HUES48 (cell line): ENCODE measurements at regions not wholly inside any gene's neighbourhood (a gene's known extent, or its start where the extent isn't known, plus 50 kb on each side); places are given as distances from the start of the nearest gene placed in this dataset.

Experiments
- H3K27ac ChIP-seq: one replicate; pipeline ENCODE4 v1.7.0; 2013; ENCODE audit warnings: low read depth, low read length, inconsistent platforms
- H3K27me3 ChIP-seq: 2 replicates; pipeline ENCODE4 v1.6.1; 2013; ENCODE audit warnings: mild to moderate bottlenecking, low read length; ENCODE audit not compliant: control insufficient read depth, insufficient read depth
- H3K36me3 ChIP-seq: 2 replicates; pipeline ENCODE4 v1.6.1; 2013; ENCODE audit warnings: low read length; ENCODE audit not compliant: control insufficient read depth, insufficient read depth
- H3K4me1 ChIP-seq: 2 replicates; pipeline ENCODE4 v1.6.1; 2013; ENCODE audit warnings: mild to moderate bottlenecking, low read length; ENCODE audit not compliant: control insufficient read depth, insufficient read depth
- H3K4me3 ChIP-seq: 2 replicates; pipeline ENCODE4 v1.5.1; 2013; ENCODE audit warnings: mild to moderate bottlenecking, low read depth, low read length
- H3K9ac ChIP-seq: 2 replicates; pipeline ENCODE4 v1.6.1; 2013; ENCODE audit warnings: mild to moderate bottlenecking, low read depth, low read length, moderate library complexity
- H3K9me3 ChIP-seq: 2 replicates; pipeline ENCODE4 v1.6.1; 2013; ENCODE audit warnings: low read length; ENCODE audit not compliant: control insufficient read depth, insufficient read depth

DNA sequence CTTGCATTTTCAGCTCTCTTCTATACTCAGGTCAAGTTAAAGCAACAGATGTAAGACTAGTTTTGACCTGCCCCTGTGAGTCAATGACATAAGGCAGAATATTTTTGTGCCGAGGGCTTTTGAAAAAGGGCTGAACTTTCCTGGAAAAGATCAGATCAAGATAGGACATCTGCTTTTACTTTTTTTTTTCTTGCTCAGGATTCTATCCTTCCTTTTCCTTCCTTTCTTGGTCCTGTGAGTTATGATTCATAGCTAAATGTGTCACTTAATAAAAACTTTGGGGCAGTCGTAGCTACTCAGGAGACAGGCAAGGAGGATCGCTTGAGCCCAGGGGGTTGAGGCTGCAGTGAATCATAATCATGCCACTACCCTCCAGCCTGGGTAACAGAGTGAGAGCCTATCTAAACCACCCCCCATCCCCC is 84.3 kb upstream of the BRINP1 start:
- no peaks in the 10 kb centered on the region for H3K36me3 ChIP-seq

DNA sequence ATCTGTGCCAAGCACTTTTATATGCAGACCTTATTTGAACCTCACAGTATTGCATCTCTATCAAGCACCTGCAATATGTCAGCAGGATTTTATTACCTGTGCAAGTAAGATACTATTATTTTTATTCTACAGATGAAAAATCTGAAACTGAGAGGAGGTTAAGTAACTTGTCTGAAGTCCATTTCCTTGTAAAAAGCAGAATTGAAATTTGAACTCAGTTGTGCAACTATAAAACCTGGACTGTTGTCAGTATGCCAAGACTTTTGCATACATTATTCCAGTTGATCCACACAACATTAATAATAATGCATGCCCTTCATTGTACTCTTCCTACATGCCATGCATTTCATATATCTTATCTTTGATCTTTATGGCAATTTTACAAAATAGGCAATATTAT is 82.2 kb upstream of the BRINP1 start:
- H3K9me3 ChIP-seq: no peaks in the 10 kb centered on the region
- H3K4me1 ChIP-seq: no peaks in the 10 kb centered on the region; the same call in 1 of the 2 replicates
- H3K9ac ChIP-seq: no peak overlapping the region
- H3K27me3 ChIP-seq: no peaks in the 10 kb centered on the region
- H3K36me3 ChIP-seq: no peaks in the 10 kb centered on the region
- no peak overlapping the region for H3K4me3 ChIP-seq
- H3K27ac ChIP-seq: no peak overlapping the region

More for the DNA sequence above, 84.3 kb upstream of the BRINP1 start:
- no peaks in the 10 kb centered on the region for H3K4me1 ChIP-seq
- no peak overlapping the region for H3K4me3 ChIP-seq
- H3K27ac ChIP-seq: no peak overlapping the region
- no peak overlapping the region for H3K9ac ChIP-seq
- H3K27me3 ChIP-seq: no peaks in the 10 kb centered on the region
- no peaks in the 10 kb centered on the region for H3K9me3 ChIP-seq

DNA sequence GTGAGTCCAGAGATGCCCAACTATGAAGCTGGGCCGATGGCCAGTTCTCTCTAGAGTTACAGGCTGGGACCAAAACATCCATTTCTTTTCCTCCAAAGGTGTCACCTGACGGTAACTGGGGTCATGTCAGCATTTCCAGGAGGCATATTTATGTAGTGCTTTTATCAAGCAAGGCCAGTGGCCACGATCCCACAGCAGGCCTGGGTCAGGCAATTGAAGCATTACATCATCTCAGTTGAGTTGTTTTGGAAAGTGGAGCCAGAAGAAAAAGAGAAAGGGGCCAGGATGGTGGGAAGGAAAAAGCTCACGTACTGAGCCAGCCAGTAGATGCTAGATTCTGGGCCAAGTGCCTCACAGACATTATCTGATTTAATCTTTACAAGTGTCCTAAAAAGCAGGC is 73.9 kb upstream of the BRINP1 start:
- Histone ChIP-seq H3K4me3 (no peak overlapping the region), H3K36me3 (no peaks in the 10 kb centered on the region), H3K9ac (no peak overlapping the region), H3K4me1 (peaks cover 47% of the 10 kb centered on the region), H3K27me3 (peaks cover 5% of the 10 kb centered on the region; the same call in 1 of the 2 replicates), H3K9me3 (no peaks in the 10 kb centered on the region), H3K27ac (no peak overlapping the region)

DNA sequence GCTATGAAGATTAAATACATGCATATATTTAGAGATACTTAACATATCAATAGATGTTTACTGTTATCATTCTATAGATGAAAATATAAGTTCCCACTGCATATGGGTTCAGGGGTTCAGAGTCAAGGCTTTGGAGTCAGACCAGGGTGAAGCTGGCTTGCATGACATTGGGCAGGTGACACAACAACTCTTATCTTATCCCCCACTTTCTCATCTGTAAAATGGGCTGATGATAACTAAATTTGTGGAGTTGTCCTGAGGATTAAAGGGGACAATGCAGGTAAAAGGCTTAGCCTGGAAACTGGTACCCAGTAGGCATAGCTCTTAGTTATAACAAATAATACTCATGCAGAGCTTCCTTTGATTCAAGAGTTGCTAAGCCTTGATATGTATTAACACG is 72.6 kb upstream of the BRINP1 start:
- Histone ChIP-seq H3K9me3 (no peaks in the 10 kb centered on the region), H3K4me1 (peaks cover 47% of the 10 kb centered on the region), H3K9ac (no peak overlapping the region), H3K27me3 (peaks cover 5% of the 10 kb centered on the region; the same call in 1 of the 2 replicates), H3K4me3 (peak overlapping the region; percentile 22; the same call in 1 of the 2 replicates), H3K27ac (peak overlapping the region; percentile 42), H3K36me3 (no peaks in the 10 kb centered on the region)

DNA sequence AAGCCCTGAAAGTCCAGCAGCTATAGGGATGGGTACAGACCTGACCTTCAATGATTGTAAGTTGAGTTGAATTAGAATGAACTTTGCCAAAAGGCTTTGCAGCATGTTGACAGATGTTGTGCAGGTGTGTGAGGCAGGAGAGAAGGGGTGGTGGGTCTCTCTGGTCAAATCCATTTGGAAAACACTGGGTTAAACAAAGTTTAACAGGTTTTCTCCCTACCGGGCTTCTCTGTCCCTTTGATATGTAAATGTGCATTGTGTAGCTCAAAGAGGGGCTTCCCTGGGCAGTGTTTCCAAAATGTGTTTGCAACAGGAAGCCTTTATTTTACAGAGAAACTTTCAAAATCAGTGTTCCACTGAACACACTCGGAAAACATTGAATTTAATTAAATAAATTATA is 72.1 kb upstream of the BRINP1 start:
- Histone ChIP-seq H3K27ac (peak overlapping the region; percentile 42), H3K4me3 (peak overlapping the region; percentile 22; the same call in 1 of the 2 replicates), H3K9me3 (no peaks in the 10 kb centered on the region), H3K9ac (no peak overlapping the region), H3K27me3 (peaks cover 5% of the 10 kb centered on the region; the same call in 1 of the 2 replicates), H3K4me1 (peaks cover 47% of the 10 kb centered on the region), H3K36me3 (no peaks in the 10 kb centered on the region)

DNA sequence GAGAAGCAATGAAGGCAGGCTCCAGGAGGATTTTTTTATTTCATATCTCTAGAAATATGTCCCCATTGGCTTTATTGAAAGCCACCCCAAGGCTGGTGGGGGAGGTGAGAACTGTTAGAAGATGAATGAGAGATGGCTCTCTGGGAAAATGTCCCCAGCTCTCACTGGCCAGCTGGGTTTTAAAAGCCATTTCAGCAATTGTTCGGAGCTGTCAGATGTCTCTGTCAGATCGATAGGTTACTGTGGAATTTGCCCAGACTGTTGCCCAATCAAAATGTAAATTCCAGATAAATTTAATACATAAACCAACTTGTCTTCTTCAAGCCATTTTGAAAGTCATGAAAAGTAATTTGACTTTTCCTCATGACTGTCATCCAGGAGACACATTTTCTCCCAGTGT is 67.0 kb upstream of the BRINP1 start:
- Histone ChIP-seq H3K4me3 (no peak overlapping the region), H3K27me3 (no peaks in the 10 kb centered on the region), H3K9me3 (no peaks in the 10 kb centered on the region), H3K9ac (no peak overlapping the region), H3K4me1 (peaks cover 17% of the 10 kb centered on the region), H3K36me3 (no peaks in the 10 kb centered on the region), H3K27ac (no peak overlapping the region)

DNA sequence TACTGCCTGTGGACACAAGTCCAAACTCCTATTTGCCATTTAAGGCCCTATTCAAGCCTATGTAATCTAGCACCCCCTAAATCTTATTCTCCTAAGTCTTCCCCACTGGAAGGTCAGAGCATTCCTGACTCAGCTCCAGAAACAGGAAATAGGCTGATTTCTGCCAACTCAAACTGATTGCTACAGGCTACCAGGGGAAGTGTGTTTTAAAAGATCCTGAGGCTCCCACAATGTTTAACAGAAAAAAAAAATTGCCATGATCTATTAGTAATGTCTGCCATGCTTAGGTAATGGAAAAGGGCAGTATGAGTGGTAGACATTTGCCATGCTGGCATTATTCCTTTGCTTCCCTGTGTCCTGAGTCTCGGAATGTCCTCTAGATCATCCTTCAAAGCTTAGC is 65.8 kb upstream of the BRINP1 start:
- H3K4me3 ChIP-seq: no peak overlapping the region
- H3K36me3 ChIP-seq: no peaks in the 10 kb centered on the region
- H3K27ac ChIP-seq: no peak overlapping the region
- H3K9ac ChIP-seq: no peak overlapping the region
- H3K4me1 ChIP-seq: peaks cover 5% of the 10 kb centered on the region; the same call in 1 of the 2 replicates
- no peaks in the 10 kb centered on the region for H3K9me3 ChIP-seq
- no peaks in the 10 kb centered on the region for H3K27me3 ChIP-seq

DNA sequence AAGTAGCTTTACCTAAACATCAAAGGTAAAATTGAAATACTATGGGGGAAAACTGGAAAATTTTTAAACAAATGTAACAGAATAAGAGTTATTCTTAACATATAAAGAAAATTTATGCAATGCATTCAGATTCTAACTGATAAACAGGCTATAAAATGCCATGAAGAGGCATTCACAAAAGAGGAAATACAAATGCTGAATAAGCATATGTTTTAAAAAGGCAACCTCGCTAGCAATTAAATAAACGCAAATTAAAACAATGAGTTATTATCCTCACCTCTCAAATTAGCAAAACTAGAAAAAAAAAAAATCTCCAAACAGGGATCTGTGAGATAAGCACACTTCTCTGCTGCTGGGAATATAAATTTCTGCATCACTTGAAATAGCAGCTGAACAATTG is 63.2 kb upstream of the BRINP1 start:
- no peak overlapping the region for H3K27ac ChIP-seq
- no peaks in the 10 kb centered on the region for H3K27me3 ChIP-seq
- no peaks in the 10 kb centered on the region for H3K9me3 ChIP-seq
- no peak overlapping the region for H3K4me3 ChIP-seq
- no peak overlapping the region for H3K9ac ChIP-seq
- no peaks in the 10 kb centered on the region for H3K36me3 ChIP-seq
- 0 out of 2 replicates have a peak, but pooled peaks cover 3% of the 10 kb centered on the region for H3K4me1 ChIP-seq

DNA sequence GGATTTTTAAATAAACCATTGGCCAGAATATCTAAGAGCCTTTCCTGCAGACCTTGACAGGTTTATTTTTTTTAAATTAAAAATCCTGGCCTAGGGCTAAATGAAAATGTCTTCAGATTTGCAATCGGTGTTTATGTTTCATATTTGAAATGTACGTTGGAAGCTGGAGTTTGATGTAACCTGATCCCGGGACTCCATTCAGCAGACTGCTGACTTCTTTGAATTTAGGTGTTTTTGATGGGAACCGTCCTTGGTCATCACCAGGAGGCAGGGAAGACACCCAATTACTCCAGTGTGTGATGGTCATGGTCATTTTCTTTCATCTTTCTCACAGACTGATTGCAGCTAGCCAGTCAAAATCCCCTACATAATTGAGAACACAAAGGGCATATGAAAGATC is 60.1 kb upstream of the BRINP1 start:
- Histone ChIP-seq H3K27me3 (no peaks in the 10 kb centered on the region), H3K4me1 (0 out of 2 replicates have a peak, but pooled peaks cover 1% of the 10 kb centered on the region), H3K4me3 (no peak overlapping the region), H3K27ac (no peak overlapping the region), H3K9ac (no peak overlapping the region), H3K36me3 (no peaks in the 10 kb centered on the region), H3K9me3 (no peaks in the 10 kb centered on the region)

DNA sequence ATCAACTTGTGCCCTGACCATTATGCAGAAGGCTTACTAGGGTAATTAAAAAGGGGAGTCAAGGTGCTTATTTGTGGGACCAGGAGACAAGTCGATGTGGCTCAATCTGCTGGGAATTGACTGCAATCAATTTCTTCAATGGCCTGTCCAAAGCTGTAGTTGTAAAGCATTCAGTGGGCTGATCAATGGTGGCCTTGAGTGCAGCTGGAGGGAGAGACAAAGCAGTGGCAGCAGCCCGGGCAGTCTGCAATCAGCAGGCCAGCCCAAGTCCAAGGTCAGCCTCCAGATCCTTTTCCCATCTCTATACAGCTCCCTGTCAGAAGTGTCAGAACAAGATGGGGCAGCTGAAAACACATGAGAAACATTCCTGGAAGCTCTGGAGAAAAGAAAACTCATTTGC is 51.0 kb upstream of the BRINP1 start:
- H3K27ac ChIP-seq: no peak overlapping the region
- H3K27me3 ChIP-seq: no peaks in the 10 kb centered on the region
- no peaks in the 10 kb centered on the region for H3K36me3 ChIP-seq
- H3K4me3 ChIP-seq: no peak overlapping the region
- no peak overlapping the region for H3K9ac ChIP-seq
- H3K9me3 ChIP-seq: no peaks in the 10 kb centered on the region
- no peaks in the 10 kb centered on the region for H3K4me1 ChIP-seq
